GM23338 (cell line): ENCODE measurements at regions not wholly inside any gene's neighbourhood (a gene's known extent, or its start where the extent isn't known, plus 50 kb on each side); places are given as distances from the start of the nearest gene placed in this dataset.

ENCODE experiments used
- ATAC-seq: fragments of 200-7000 bp; cut with Tn5 transposase; 3 replicates; pipeline ENCODE4 v1.9.1; 2020
- DNase-seq: peaks from one replicate; pipeline ENCODE4 v3.0.0-alpha.2; 2015; ENCODE audit warnings: low spot score
- H2AFZ ChIP-seq: fragments of 200-600 bp; sonication (generic); 2 replicates; pipeline ENCODE4 v1.8.0; 2016; ENCODE audit warnings: antibody characterized with exemption, mild to moderate bottlenecking, moderate library complexity
- H3F3A ChIP-seq: fragments of 200-600 bp; sonication (generic); replicated peaks from 2 replicates; pipeline ENCODE4 v1.8.0; 2017; ENCODE audit warnings: antibody characterized with exemption, mixed run types, low read depth
- H3K27ac ChIP-seq: fragments of 200-600 bp; sonication (generic); 2 replicates; pipeline ENCODE4 v1.6.1; 2016; ENCODE audit warnings: low read depth
- H3K27me3 ChIP-seq: fragments of 200-600 bp; sonication (generic); 2 replicates; pipeline ENCODE4 v1.8.0; 2016; ENCODE audit warnings: mild to moderate bottlenecking, mixed run types, moderate library complexity; ENCODE audit not compliant: insufficient read depth
- H3K36me3 ChIP-seq: fragments of 200-600 bp; sonication (generic); 2 replicates; pipeline ENCODE4 v1.8.0; 2016; ENCODE audit warnings: mild to moderate bottlenecking; ENCODE audit not compliant: insufficient read depth
- H3K4me1 ChIP-seq: fragments of 200-600 bp; sonication (generic); 2 replicates; pipeline ENCODE4 v1.8.0; 2016; ENCODE audit warnings: mild to moderate bottlenecking, moderate library complexity; ENCODE audit not compliant: insufficient read depth
- H3K4me2 ChIP-seq: fragments of 200-600 bp; sonication (generic); 2 replicates; pipeline ENCODE4 v1.7.1; 2017; ENCODE audit warnings: mixed run types
- H3K4me3 ChIP-seq: fragments of 200-600 bp; sonication (generic); 2 replicates; pipeline ENCODE4 v1.6.1; 2016; ENCODE audit warnings: mixed run types
- H3K79me2 ChIP-seq: fragments of 200-600 bp; sonication (generic); replicated peaks from 2 replicates; pipeline ENCODE4 v1.8.0; 2017; ENCODE audit warnings: mild to moderate bottlenecking; ENCODE audit not compliant: insufficient read depth
- H3K9me2 ChIP-seq: fragments of 200-600 bp; sonication (generic); 2 replicates; pipeline ENCODE4 v1.8.0; 2017; ENCODE audit not compliant: insufficient read depth
- H4K20me1 ChIP-seq: fragments of 200-600 bp; sonication (generic); replicated peaks from 2 replicates; pipeline ENCODE4 v1.8.0; 2017; ENCODE audit warnings: mild to moderate bottlenecking; ENCODE audit not compliant: insufficient read depth
- H3K27ac Mint-ChIP-seq: 2 replicates; pipeline ENCODE4 v1.8.0; 2020; ENCODE audit warnings: inconsistent platforms, mild to moderate bottlenecking, moderate library complexity, mixed read lengths
- H3K27me3 Mint-ChIP-seq: 3 replicates; pipeline ENCODE4 v1.8.0; 2022; ENCODE audit warnings: low read depth, mild to moderate bottlenecking, moderate library complexity, mixed read lengths, inconsistent platforms; ENCODE audit not compliant: insufficient read depth, poor library complexity
- H3K36me3 Mint-ChIP-seq: 3 replicates; pipeline ENCODE4 v1.8.0; 2021; ENCODE audit warnings: low read depth, mild to moderate bottlenecking, inconsistent platforms, moderate library complexity, mixed read lengths
- H3K4me1 Mint-ChIP-seq: 3 replicates; pipeline ENCODE4 v1.8.0; 2020; ENCODE audit warnings: mild to moderate bottlenecking, inconsistent platforms, mixed read lengths
- H3K4me3 Mint-ChIP-seq: 3 replicates; pipeline ENCODE4 v1.8.0; 2021; ENCODE audit warnings: moderate library complexity, mild to moderate bottlenecking, inconsistent platforms, mixed read lengths
- H3K9me3 Mint-ChIP-seq: 3 replicates; pipeline ENCODE4 v1.8.0; 2020; ENCODE audit warnings: moderate library complexity, mild to moderate bottlenecking, inconsistent platforms, mixed read lengths
- CREB1 ChIP-seq: fragments of 250-450 bp; sonication (Bioruptor Pico); IDR thresholded peaks from 2 replicates; pipeline ENCODE4 v1.5.0; 2020; ENCODE audit warnings: low read depth, mild to moderate bottlenecking, moderate library complexity
- ETS1 ChIP-seq: IDR thresholded peaks from 2 replicates; pipeline ENCODE4 v1.6.1; 2016; ENCODE audit warnings: antibody characterized with exemption
- EZH2phosphoT487 ChIP-seq: fragments of 200-600 bp; sonication (generic); IDR thresholded peaks from one replicate; pipeline ENCODE4 v1.8.1; 2018; ENCODE audit warnings: antibody characterized with exemption; ENCODE audit not compliant: unreplicated experiment
- JUNB ChIP-seq: IDR thresholded peaks from one replicate; pipeline ENCODE4 v1.6.1; 2016; ENCODE audit warnings: antibody characterized with exemption; ENCODE audit not compliant: unreplicated experiment
- REST ChIP-seq: IDR thresholded peaks from one replicate; pipeline ENCODE4 v1.6.1; 2018; ENCODE audit warnings: antibody characterized with exemption; ENCODE audit not compliant: unreplicated experiment
- STAT1 ChIP-seq: IDR thresholded peaks from one replicate; pipeline ENCODE4 v1.6.1; 2016; ENCODE audit warnings: antibody characterized with exemption; ENCODE audit not compliant: unreplicated experiment
- ZNF114 ChIP-seq: fragments of 250-450 bp; sonication (Bioruptor Pico); IDR thresholded peaks from 2 replicates; pipeline ENCODE4 v1.5.0; 2020; ENCODE audit warnings: mild to moderate bottlenecking, moderate library complexity
- TF ChIP-seq, protein P1 (sequence below): fragments of 250-450 bp; sonication (Bioruptor Pico); IDR thresholded peaks from 2 replicates; pipeline ENCODE4 v1.5.0; 2020; ENCODE audit warnings: mild to moderate bottlenecking, moderate library complexity

GRCh38 chr1:200302192-200302920 lies 107.5 kb downstream of the ZNF281 start (continued):
- TF ChIP-seq, protein P1, sequence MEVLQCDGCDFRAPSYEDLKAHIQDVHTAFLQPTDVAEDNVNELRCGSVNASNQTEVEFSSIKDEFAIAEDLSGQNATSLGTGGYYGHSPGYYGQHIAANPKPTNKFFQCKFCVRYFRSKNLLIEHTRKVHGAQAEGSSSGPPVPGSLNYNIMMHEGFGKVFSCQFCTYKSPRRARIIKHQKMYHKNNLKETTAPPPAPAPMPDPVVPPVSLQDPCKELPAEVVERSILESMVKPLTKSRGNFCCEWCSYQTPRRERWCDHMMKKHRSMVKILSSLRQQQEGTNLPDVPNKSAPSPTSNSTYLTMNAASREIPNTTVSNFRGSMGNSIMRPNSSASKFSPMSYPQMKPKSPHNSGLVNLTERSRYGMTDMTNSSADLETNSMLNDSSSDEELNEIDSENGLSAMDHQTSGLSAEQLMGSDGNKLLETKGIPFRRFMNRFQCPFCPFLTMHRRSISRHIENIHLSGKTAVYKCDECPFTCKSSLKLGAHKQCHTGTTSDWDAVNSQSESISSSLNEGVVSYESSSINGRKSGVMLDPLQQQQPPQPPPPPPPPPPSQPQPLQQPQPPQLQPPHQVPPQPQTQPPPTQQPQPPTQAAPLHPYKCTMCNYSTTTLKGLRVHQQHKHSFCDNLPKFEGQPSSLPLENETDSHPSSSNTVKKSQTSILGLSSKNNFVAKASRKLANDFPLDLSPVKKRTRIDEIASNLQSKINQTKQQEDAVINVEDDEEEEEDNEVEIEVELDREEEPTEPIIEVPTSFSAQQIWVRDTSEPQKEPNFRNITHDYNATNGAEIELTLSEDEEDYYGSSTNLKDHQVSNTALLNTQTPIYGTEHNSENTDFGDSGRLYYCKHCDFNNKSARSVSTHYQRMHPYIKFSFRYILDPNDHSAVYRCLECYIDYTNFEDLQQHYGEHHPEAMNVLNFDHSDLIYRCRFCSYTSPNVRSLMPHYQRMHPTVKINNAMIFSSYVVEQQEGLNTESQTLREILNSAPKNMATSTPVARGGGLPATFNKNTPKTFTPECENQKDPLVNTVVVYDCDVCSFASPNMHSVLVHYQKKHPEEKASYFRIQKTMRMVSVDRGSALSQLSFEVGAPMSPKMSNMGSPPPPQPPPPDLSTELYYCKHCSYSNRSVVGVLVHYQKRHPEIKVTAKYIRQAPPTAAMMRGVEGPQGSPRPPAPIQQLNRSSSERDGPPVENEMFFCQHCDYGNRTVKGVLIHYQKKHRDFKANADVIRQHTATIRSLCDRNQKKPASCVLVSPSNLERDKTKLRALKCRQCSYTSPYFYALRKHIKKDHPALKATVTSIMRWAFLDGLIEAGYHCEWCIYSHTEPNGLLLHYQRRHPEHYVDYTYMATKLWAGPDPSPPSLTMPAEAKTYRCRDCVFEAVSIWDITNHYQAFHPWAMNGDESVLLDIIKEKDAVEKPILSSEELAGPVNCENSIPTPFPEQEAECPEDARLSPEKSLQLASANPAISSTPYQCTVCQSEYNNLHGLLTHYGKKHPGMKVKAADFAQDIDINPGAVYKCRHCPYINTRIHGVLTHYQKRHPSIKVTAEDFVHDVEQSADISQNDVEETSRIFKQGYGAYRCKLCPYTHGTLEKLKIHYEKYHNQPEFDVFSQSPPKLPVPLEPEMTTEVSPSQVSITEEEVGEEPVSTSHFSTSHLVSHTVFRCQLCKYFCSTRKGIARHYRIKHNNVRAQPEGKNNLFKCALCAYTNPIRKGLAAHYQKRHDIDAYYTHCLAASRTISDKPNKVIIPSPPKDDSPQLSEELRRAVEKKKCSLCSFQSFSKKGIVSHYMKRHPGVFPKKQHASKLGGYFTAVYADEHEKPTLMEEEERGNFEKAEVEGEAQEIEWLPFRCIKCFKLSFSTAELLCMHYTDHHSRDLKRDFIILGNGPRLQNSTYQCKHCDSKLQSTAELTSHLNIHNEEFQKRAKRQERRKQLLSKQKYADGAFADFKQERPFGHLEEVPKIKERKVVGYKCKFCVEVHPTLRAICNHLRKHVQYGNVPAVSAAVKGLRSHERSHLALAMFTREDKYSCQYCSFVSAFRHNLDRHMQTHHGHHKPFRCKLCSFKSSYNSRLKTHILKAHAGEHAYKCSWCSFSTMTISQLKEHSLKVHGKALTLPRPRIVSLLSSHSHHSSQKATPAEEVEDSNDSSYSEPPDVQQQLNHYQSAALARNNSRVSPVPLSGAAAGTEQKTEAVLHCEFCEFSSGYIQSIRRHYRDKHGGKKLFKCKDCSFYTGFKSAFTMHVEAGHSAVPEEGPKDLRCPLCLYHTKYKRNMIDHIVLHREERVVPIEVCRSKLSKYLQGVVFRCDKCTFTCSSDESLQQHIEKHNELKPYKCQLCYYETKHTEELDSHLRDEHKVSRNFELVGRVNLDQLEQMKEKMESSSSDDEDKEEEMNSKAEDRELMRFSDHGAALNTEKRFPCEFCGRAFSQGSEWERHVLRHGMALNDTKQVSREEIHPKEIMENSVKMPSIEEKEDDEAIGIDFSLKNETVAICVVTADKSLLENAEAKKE (CRISPR knock-in tag) = no peak
- TF ChIP-seq ZNF114 (no peak), EZH2phosphoT487 (no peak), JUNB (no peak), CREB1 (CRISPR knock-in tag) (0 out of 2 replicates have a peak, but pooled peaks have one; percentile 8)

GRCh38 chr1:200301152-200301551 lies 108.7 kb downstream of the ZNF281 start:
- H3K79me2 ChIP-seq = no peaks in the 10 kb centered on the region
- peaks cover 4% of the 10 kb centered on the region; the same call in 1 of the 2 replicates for H3F3A ChIP-seq
- Mint-ChIP-seq H3K27ac (no peak overlapping the region), H3K9me3 (no peaks in the 10 kb centered on the region), H3K36me3 (no peaks in the 10 kb centered on the region; the same call in 2 of the 3 replicates), H3K27me3 (peaks cover 21% of the 10 kb centered on the region), H3K4me3 (no peak overlapping the region), H3K4me1 (peaks cover 22% of the 10 kb centered on the region)
- H3K4me2 ChIP-seq = peak overlapping the region; percentile 79
- H3K27me3 ChIP-seq = peaks cover 35% of the 10 kb centered on the region
- H3K9me2 ChIP-seq = no peaks in the 10 kb centered on the region; the same call in 1 of the 2 replicates
- ATAC-seq = no peak
- no peaks in the 10 kb centered on the region for H4K20me1 ChIP-seq
- no peak for DNase-seq
- H3K4me3 ChIP-seq = peak overlapping the region; percentile 61; the same call in 1 of the 2 replicates
- H3K27ac ChIP-seq = no peak overlapping the region
- H3K36me3 ChIP-seq = no peaks in the 10 kb centered on the region
- peak overlapping the region; percentile 87 for H2AFZ ChIP-seq
- peaks cover 33% of the 10 kb centered on the region for H3K4me1 ChIP-seq
- no peak for TF ChIP-seq ETS1
- no peak for TF ChIP-seq REST
- no peak for TF ChIP-seq ZNF114
- no peak for TF ChIP-seq STAT1
